ENCODE measurements at regions not wholly inside any gene's neighbourhood (a gene's known extent, or its start where the extent isn't known, plus 50 kb on each side); places are given as distances from the start of the nearest gene placed in this dataset.

DNA sequence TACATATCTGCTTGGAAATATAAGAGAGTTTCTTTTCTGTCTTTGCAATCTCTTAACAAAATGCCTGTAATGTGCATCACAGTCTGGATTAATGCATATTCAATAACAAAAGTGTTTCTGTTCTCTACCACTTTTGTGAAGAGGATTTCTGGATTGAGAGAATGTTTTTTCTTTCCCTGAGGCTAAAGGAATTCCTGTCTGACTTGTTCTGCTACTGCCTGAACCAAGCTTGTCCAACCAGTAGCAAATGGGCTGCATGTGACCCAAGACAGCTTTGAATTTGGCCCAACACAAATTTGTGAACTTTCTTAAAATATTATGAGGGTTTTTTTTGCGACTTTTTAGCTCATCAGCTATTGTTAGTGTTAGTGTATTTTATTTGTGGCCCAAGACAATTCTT lies 1133.9 kb downstream of the SH3BGRL start (continued):
- TF ChIP-seq ZBTB11 (CRISPR knock-in tag; IDR thresholded peaks at IDR 0.05) (no peak), GTF2A2 (tag; IDR thresholded peaks at IDR 0.05) (no peak), ZNF239 (CRISPR knock-in tag; IDR thresholded peaks at IDR 0.05) (no peak), SMARCB1 (IDR thresholded peaks at IDR 0.05; ENCODE audit: insufficient read length, low read depth) (no peak), CTBP1 (IDR thresholded peaks at IDR 0.05; ENCODE audit: borderline replicate concordance) (no peak), ARHGAP35 (IDR thresholded peaks at IDR 0.05; ENCODE audit: partially characterized antibody) (no peak), EP300 (IDR thresholded peaks at IDR 0.05; ENCODE audit: low read length) (no peak), ZNF79 (CRISPR knock-in tag; IDR thresholded peaks at IDR 0.05; ENCODE audit: low read depth) (no peak), HES1 (IDR thresholded peaks at IDR 0.05; ENCODE audit: low read depth) (no peak), CEBPG (CRISPR knock-in tag; IDR thresholded peaks at IDR 0.05) (no peak), CEBPG (tag; conservative IDR thresholded peaks at IDR 0.05 in 1 of 2, IDR thresholded peaks at IDR 0.05 in 1 of 2) (no peak), NR1H2 (CRISPR knock-in tag; IDR thresholded peaks at IDR 0.05) (no peak), SMARCE1 (IDR thresholded peaks at IDR 0.05) (no peak), PRPF4 (IDR thresholded peaks at IDR 0.05; ENCODE audit: insufficient read depth, low read depth, low read length, poor library complexity, severe bottlenecking) (no peak)
- TF ChIP-seq, protein P1, sequence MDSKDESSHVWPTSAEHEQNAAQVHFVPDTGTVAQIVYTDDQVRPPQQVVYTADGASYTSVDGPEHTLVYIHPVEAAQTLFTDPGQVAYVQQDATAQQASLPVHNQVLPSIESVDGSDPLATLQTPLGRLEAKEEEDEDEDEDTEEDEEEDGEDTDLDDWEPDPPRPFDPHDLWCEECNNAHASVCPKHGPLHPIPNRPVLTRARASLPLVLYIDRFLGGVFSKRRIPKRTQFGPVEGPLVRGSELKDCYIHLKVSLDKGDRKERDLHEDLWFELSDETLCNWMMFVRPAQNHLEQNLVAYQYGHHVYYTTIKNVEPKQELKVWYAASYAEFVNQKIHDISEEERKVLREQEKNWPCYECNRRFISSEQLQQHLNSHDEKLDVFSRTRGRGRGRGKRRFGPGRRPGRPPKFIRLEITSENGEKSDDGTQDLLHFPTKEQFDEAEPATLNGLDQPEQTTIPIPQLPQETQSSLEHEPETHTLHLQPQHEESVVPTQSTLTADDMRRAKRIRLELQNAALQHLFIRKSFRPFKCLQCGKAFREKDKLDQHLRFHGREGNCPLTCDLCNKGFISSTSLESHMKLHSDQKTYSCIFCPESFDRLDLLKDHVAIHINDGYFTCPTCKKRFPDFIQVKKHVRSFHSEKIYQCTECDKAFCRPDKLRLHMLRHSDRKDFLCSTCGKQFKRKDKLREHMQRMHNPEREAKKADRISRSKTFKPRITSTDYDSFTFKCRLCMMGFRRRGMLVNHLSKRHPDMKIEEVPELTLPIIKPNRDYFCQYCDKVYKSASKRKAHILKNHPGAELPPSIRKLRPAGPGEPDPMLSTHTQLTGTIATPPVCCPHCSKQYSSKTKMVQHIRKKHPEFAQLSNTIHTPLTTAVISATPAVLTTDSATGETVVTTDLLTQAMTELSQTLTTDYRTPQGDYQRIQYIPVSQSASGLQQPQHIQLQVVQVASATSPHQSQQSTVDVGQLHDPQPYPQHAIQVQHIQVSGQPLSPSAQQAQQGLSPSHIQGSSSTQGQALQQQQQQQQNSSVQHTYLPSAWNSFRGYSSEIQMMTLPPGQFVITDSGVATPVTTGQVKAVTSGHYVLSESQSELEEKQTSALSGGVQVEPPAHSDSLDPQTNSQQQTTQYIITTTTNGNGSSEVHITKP (IDR thresholded peaks at IDR 0.05; ENCODE audit: partially characterized antibody): no peak
